ENCODE measurements at regions not wholly inside any gene's neighbourhood (a gene's known extent, or its start where the extent isn't known, plus 50 kb on each side); places are given as distances from the start of the nearest gene placed in this dataset.

- TF ChIP-seq CTCF (IDR thresholded peaks at IDR 0.05; ENCODE audit: low read length) (no peak), EZH2phosphoT487 (IDR thresholded peaks at IDR 0.05; ENCODE audit: low read length) (no peak), EZH2 (optimal IDR thresholded peaks at IDR 0.05; ENCODE audit: low read depth, low read length) (no peak)
Observed at GRCh38 chr12:88884600-88884999, 304.3 kb upstream of the KITLG start.

Measured in MM.1S (cell line).